ENCODE measurements at regions not wholly inside any gene's neighbourhood (a gene's known extent, or its start where the extent isn't known, plus 50 kb on each side); places are given as distances from the start of the nearest gene placed in this dataset.

DNA sequence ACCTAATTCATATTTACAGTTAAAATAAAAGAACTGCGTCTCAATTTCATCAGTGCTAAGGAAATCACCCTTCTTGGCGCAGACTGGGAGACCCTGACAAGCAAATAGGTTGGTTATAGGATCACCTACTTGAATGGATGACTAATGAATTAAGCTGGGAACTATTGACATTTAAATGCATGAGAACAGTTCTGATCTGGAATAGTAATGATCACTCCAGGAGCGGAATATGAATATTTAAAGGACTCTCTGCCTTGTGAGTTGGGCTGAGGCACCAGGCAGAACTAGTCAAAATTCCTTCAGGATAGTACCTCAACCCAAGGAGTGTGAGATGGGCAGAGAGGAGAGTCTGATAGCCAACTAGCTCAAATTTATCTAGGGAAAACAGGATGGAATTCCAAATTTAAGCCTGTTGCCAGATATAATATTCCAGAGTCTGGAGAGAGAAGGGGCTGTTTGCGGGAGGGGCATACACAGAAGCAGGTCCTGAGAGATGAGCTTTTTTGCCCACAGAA lies 364.4 kb downstream of the CSNK1G3 start:
- ChIA-PET POLR2A (no interaction called here), CTCF (no interaction called here)
- intact Hi-C loops (cut with micrococcal nuclease) = no loop called here
- no peaks in the 10 kb centered on the region for H4K20me1 ChIP-seq (replicated peaks; ENCODE audit: control insufficient read depth, extremely low read depth, insufficient read depth, low read length)
- TF ChIP-seq GATA2 (IDR thresholded peaks at IDR 0.05; ENCODE audit: insufficient read depth, insufficient read length, low read depth, low read length) (no peak), POLR2AphosphoS5 (IDR thresholded peaks at IDR 0.05; ENCODE audit: insufficient read depth, low read depth, low read length) (no peak)
- no peak for DNase-seq (ENCODE audit: low read depth, low spot score)
- no peaks in the 10 kb centered on the region for H3K79me2 ChIP-seq (ENCODE audit: control insufficient read depth, insufficient read depth, low read length)
- no peaks in the 10 kb centered on the region for H3K36me3 ChIP-seq (ENCODE audit: control insufficient read depth in 2 of 2, extremely low read depth in 1 of 2, insufficient read depth in 2 of 2, low read length in 2 of 2)
- BruUV-seq (replicated peaks) = no TSS peak
- no peak overlapping the region for H3K9ac ChIP-seq (replicated peaks; ENCODE audit: extremely low read depth, insufficient read depth, low read length)
- H3K27ac ChIP-seq (ENCODE audit: insufficient read depth, low read depth, low read length) = no peak overlapping the region
- dilution Hi-C loops (cut with MboI; ENCODE audit: extremely low pct_ligation_motif_present, low sequenced_read_pairs) = no loop called here
- H3K4me3 ChIP-seq (replicated peaks in 1 of 3; ENCODE audit: insufficient read depth in 1 of 3, low read depth in 1 of 3, low read length in 3 of 3) = no peak overlapping the region
- FAIRE-seq = no peak
- no peak overlapping the region for H2AFZ ChIP-seq (ENCODE audit: low read depth, low read length)
- peaks cover 4% of the 10 kb centered on the region for H3K4me1 ChIP-seq (ENCODE audit: control insufficient read depth, extremely low read depth, insufficient read depth, low read length)
- no peak overlapping the region for H3K4me2 ChIP-seq (ENCODE audit: insufficient read depth, low read length)
- H3K9me1 ChIP-seq (replicated peaks; ENCODE audit: control insufficient read depth, extremely low read depth, insufficient read depth, low read length) = no peaks in the 10 kb centered on the region
- H3K9me3 ChIP-seq (replicated peaks; ENCODE audit: control insufficient read depth, insufficient read depth, low read length) = no peaks in the 10 kb centered on the region
- H3K27me3 ChIP-seq (ENCODE audit: control insufficient read depth in 2 of 2, insufficient read depth in 2 of 2, low read length in 2 of 2) = peaks cover 5 to 12% of the 10 kb centered on the region in 2 experiments

DNA sequence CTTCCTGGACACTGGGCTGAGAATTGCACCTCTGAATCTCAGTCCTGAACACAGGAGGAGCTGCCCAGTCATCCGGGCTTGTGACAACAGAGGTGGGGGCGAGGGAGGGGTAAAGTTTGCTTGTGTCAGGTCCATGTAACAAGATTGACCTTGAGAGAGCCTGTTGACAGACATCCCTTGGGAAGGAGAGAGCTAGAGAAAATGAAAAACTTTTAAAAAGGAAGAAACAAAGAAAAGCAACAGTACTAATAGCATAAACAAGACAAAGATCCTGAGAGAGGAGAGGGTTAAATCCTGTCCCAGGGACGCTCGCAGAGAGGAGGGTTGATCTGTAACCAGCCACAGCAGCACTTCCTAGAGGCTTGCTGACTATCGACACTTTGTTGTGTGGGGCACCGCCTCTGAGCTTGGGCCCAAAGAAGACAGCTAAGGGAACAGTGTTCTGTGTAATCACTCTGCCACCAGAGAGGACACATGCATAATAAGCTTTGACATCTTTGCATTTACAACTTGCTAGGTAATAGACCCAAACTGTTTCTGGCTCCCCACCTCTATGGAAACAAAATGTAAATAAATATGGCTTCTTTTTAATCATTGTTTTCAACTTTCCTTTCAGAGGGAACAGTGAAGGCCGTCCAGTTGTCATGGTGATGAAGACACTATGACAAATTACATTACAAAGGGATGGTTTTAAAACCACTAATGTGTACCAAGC lies 363.7 kb downstream of the CSNK1G3 start:
- intact Hi-C loops (cut with micrococcal nuclease) (no loop called here), dilution Hi-C loops (cut with MboI; ENCODE audit: extremely low pct_ligation_motif_present, low sequenced_read_pairs) (no loop called here)
- no peak overlapping the region for H2AFZ ChIP-seq (ENCODE audit: low read depth, low read length)
- H3K36me3 ChIP-seq (ENCODE audit: control insufficient read depth in 2 of 2, extremely low read depth in 1 of 2, insufficient read depth in 2 of 2, low read length in 2 of 2) = no peaks in the 10 kb centered on the region
- no peak overlapping the region for H3K4me3 ChIP-seq (replicated peaks in 1 of 3; ENCODE audit: insufficient read depth in 1 of 3, low read depth in 1 of 3, low read length in 3 of 3)
- ChIA-PET CTCF (no interaction called here), POLR2A (no interaction called here)
- H3K9ac ChIP-seq (replicated peaks; ENCODE audit: extremely low read depth, insufficient read depth, low read length) = no peak overlapping the region
- H4K20me1 ChIP-seq (replicated peaks; ENCODE audit: control insufficient read depth, extremely low read depth, insufficient read depth, low read length) = no peaks in the 10 kb centered on the region
- no peaks in the 10 kb centered on the region for H3K4me1 ChIP-seq (ENCODE audit: control insufficient read depth, extremely low read depth, insufficient read depth, low read length)
- FAIRE-seq = no peak
- H3K27ac ChIP-seq (ENCODE audit: insufficient read depth, low read depth, low read length) = no peak overlapping the region
- TF ChIP-seq POLR2A (IDR thresholded peaks at IDR 0.05; ENCODE audit: low read depth, low read length) (no peak), GATA2 (IDR thresholded peaks at IDR 0.05; ENCODE audit: insufficient read depth, insufficient read length, low read depth, low read length) (no peak), MYC (IDR thresholded peaks at IDR 0.05; ENCODE audit: low read depth, low read length) (no peak), FOS (IDR thresholded peaks at IDR 0.05; ENCODE audit: borderline replicate concordance, insufficient read depth, low read length) (no peak), JUN (IDR thresholded peaks at IDR 0.05; ENCODE audit: borderline replicate concordance, insufficient read depth, insufficient read length, low read depth) (no peak), POLR2AphosphoS5 (IDR thresholded peaks at IDR 0.05; ENCODE audit: insufficient read depth, low read depth, low read length) (no peak)
- TF ChIP-seq, protein P1, sequence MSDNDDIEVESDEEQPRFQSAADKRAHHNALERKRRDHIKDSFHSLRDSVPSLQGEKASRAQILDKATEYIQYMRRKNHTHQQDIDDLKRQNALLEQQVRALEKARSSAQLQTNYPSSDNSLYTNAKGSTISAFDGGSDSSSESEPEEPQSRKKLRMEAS (IDR thresholded peaks at IDR 0.05; ENCODE audit: insufficient read depth, insufficient read length) = no peak
- TF ChIP-seq, protein P2, sequence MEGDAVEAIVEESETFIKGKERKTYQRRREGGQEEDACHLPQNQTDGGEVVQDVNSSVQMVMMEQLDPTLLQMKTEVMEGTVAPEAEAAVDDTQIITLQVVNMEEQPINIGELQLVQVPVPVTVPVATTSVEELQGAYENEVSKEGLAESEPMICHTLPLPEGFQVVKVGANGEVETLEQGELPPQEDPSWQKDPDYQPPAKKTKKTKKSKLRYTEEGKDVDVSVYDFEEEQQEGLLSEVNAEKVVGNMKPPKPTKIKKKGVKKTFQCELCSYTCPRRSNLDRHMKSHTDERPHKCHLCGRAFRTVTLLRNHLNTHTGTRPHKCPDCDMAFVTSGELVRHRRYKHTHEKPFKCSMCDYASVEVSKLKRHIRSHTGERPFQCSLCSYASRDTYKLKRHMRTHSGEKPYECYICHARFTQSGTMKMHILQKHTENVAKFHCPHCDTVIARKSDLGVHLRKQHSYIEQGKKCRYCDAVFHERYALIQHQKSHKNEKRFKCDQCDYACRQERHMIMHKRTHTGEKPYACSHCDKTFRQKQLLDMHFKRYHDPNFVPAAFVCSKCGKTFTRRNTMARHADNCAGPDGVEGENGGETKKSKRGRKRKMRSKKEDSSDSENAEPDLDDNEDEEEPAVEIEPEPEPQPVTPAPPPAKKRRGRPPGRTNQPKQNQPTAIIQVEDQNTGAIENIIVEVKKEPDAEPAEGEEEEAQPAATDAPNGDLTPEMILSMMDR (IDR thresholded peaks at IDR 0.05; ENCODE audit: extremely low read depth in 1 of 2, insufficient read depth in 1 of 2, low read depth in 1 of 2, low read length in 2 of 2) = no peak
- DNase-seq (ENCODE audit: low read depth, low spot score) = no peak
- BruUV-seq (replicated peaks) = no TSS peak
- no peaks in the 10 kb centered on the region for H3K9me1 ChIP-seq (replicated peaks; ENCODE audit: control insufficient read depth, extremely low read depth, insufficient read depth, low read length)
- no peaks in the 10 kb centered on the region for H3K79me2 ChIP-seq (ENCODE audit: control insufficient read depth, insufficient read depth, low read length)
- no peak overlapping the region for H3K4me2 ChIP-seq (ENCODE audit: insufficient read depth, low read length)
- H3K9me3 ChIP-seq (replicated peaks; ENCODE audit: control insufficient read depth, insufficient read depth, low read length) = no peaks in the 10 kb centered on the region
- peaks cover 5 to 12% of the 10 kb centered on the region in 2 experiments for H3K27me3 ChIP-seq (ENCODE audit: control insufficient read depth in 2 of 2, insufficient read depth in 2 of 2, low read length in 2 of 2)

Measured in endothelial cell of umbilical vein (primary cell).